ENCODE measurements at regions not wholly inside any gene's neighbourhood (a gene's known extent, or its start where the extent isn't known, plus 50 kb on each side); places are given as distances from the start of the nearest gene placed in this dataset.

DNA sequence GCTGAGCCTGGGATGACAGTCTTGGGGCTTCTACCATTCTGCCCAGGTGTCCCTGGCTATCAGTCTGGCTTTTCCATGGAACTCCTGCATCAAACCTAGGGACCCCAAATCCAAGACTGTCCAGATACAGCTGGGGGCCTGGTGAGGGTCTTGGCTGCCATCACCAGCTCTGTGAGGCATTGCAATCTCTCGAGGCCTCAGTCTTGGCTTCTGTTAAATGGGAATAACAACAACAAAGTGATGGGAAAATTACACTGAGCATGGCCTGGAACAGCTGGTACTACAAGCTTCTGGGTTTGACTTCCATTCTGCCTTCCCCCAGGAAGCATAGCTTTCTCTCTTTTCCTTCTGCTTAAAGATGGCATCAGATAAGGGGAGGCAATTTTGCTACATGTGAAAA is 50.0 kb upstream of the LCTL start:
- H2AFZ ChIP-seq (ENCODE audit: low read length): no peak overlapping the region
- no peaks in the 10 kb centered on the region for H3K79me2 ChIP-seq (ENCODE audit: insufficient read depth, low read length)
- H4K20me1 ChIP-seq (ENCODE audit: insufficient read depth, low read length): no peaks in the 10 kb centered on the region
- no peak overlapping the region for H3K27ac ChIP-seq (ENCODE audit: low read depth, low read length)
- H3K9me3 ChIP-seq (ENCODE audit: low read depth, low read length): no peaks in the 10 kb centered on the region
- peaks cover 11% of the 10 kb centered on the region for H3K4me1 ChIP-seq (ENCODE audit: insufficient read depth, low read length)
- TF ChIP-seq, protein P1, sequence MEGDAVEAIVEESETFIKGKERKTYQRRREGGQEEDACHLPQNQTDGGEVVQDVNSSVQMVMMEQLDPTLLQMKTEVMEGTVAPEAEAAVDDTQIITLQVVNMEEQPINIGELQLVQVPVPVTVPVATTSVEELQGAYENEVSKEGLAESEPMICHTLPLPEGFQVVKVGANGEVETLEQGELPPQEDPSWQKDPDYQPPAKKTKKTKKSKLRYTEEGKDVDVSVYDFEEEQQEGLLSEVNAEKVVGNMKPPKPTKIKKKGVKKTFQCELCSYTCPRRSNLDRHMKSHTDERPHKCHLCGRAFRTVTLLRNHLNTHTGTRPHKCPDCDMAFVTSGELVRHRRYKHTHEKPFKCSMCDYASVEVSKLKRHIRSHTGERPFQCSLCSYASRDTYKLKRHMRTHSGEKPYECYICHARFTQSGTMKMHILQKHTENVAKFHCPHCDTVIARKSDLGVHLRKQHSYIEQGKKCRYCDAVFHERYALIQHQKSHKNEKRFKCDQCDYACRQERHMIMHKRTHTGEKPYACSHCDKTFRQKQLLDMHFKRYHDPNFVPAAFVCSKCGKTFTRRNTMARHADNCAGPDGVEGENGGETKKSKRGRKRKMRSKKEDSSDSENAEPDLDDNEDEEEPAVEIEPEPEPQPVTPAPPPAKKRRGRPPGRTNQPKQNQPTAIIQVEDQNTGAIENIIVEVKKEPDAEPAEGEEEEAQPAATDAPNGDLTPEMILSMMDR (IDR thresholded peaks at IDR 0.05; ENCODE audit: extremely low read depth, low read depth, low read length): no peak
- no peak overlapping the region for H3K4me2 ChIP-seq (ENCODE audit: insufficient read depth, low read length)
- DNase-seq (ENCODE audit: insufficient read length, low spot score, missing footprints): peak; percentile 39
- no peak overlapping the region for H3K4me3 ChIP-seq (ENCODE audit: insufficient read depth, low read length)
- no peaks in the 10 kb centered on the region for H3K27me3 ChIP-seq (ENCODE audit: insufficient read depth, low read length)
- no peaks in the 10 kb centered on the region for H3K36me3 ChIP-seq (ENCODE audit: insufficient read depth, low read length)

- DNase-seq (ENCODE audit: insufficient read length, low spot score, missing footprints): peak; percentile 96
- H4K20me1 ChIP-seq (ENCODE audit: insufficient read depth, low read length): no peaks in the 10 kb centered on the region
- no peaks in the 10 kb centered on the region for H3K36me3 ChIP-seq (ENCODE audit: insufficient read depth, low read length)
- no peaks in the 10 kb centered on the region for H3K9me3 ChIP-seq (ENCODE audit: low read depth, low read length)
- peak overlapping the region; percentile 17 for H3K4me3 ChIP-seq (ENCODE audit: insufficient read depth, low read length)
- no peaks in the 10 kb centered on the region for H3K79me2 ChIP-seq (ENCODE audit: insufficient read depth, low read length)
- H2AFZ ChIP-seq (ENCODE audit: low read length): peak overlapping the region; percentile 92
- H3K4me1 ChIP-seq (ENCODE audit: insufficient read depth, low read length): peaks cover 22% of the 10 kb centered on the region
- peak overlapping the region; percentile 44 for H3K4me2 ChIP-seq (ENCODE audit: insufficient read depth, low read length)
- TF ChIP-seq, protein P1 (IDR thresholded peaks at IDR 0.05; ENCODE audit: extremely low read depth, low read depth, low read length): no peak
- peak overlapping the region; percentile 84 for H3K27ac ChIP-seq (ENCODE audit: low read depth, low read length)
- H3K27me3 ChIP-seq (ENCODE audit: insufficient read depth, low read length): no peaks in the 10 kb centered on the region
Observed at GRCh38 chr15:66617137-66618090, 51.6 kb upstream of the LCTL start.

- H3K4me1 ChIP-seq (ENCODE audit: insufficient read depth, low read length): peaks cover 36% of the 10 kb centered on the region
- H3K27ac ChIP-seq (ENCODE audit: low read depth, low read length): no peak overlapping the region
- H3K27me3 ChIP-seq (ENCODE audit: insufficient read depth, low read length): no peaks in the 10 kb centered on the region
- H3K79me2 ChIP-seq (ENCODE audit: insufficient read depth, low read length): no peaks in the 10 kb centered on the region
- H4K20me1 ChIP-seq (ENCODE audit: insufficient read depth, low read length): no peaks in the 10 kb centered on the region
- TF ChIP-seq, protein P1 (IDR thresholded peaks at IDR 0.05; ENCODE audit: extremely low read depth, low read depth, low read length): peak; percentile 93
- DNase-seq (ENCODE audit: insufficient read length, low spot score, missing footprints): peak; percentile 96
- no peak overlapping the region for H3K4me3 ChIP-seq (ENCODE audit: insufficient read depth, low read length)
- H3K36me3 ChIP-seq (ENCODE audit: insufficient read depth, low read length): no peaks in the 10 kb centered on the region
- H3K9me3 ChIP-seq (ENCODE audit: low read depth, low read length): no peaks in the 10 kb centered on the region
- H2AFZ ChIP-seq (ENCODE audit: low read length): peak overlapping the region; percentile 52
- no peak overlapping the region for H3K4me2 ChIP-seq (ENCODE audit: insufficient read depth, low read length)
Observed at GRCh38 chr15:66619152-66619903, 53.5 kb upstream of the LCTL start.

DNA sequence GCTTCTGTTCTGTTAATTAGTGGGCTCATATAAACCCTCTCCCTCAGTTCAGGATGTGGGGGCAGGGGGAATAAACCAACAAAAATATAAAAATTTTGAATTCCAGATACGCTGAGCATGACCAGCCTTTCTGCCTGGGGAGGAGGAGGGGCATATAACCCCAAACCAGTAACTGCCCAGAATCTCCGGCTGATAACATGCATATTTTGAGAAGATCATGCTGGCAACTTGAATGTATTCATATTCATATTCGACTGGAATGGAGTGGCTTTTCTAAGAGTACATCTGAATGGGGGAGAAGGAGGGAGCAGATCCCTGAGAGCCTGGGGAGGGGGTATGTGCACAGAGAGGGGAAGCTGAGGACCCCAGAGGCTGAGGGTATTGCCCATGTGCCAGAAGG is 54.5 kb upstream of the LCTL start:
- Histone ChIP-seq H3K79me2 (ENCODE audit: insufficient read depth, low read length) (no peaks in the 10 kb centered on the region), H3K4me2 (ENCODE audit: insufficient read depth, low read length) (no peak overlapping the region), H3K36me3 (ENCODE audit: insufficient read depth, low read length) (no peaks in the 10 kb centered on the region), H4K20me1 (ENCODE audit: insufficient read depth, low read length) (no peaks in the 10 kb centered on the region), H3K4me3 (ENCODE audit: insufficient read depth, low read length) (no peak overlapping the region), H2AFZ (ENCODE audit: low read length) (no peak overlapping the region), H3K27ac (ENCODE audit: low read depth, low read length) (no peak overlapping the region), H3K27me3 (ENCODE audit: insufficient read depth, low read length) (no peaks in the 10 kb centered on the region), H3K4me1 (ENCODE audit: insufficient read depth, low read length) (peaks cover 36% of the 10 kb centered on the region), H3K9me3 (ENCODE audit: low read depth, low read length) (no peaks in the 10 kb centered on the region)
- TF ChIP-seq, protein P1 (IDR thresholded peaks at IDR 0.05; ENCODE audit: extremely low read depth, low read depth, low read length): no peak
- DNase-seq (ENCODE audit: insufficient read length, low spot score, missing footprints): peak; percentile 27

Data from osteoblast (primary cell).